HG02938 (cell line): ENCODE measurements at regions not wholly inside any gene's neighbourhood (a gene's known extent, or its start where the extent isn't known, plus 50 kb on each side); places are given as distances from the start of the nearest gene placed in this dataset.
"Not testable (repeated sequence)": the region's sequence is repeated elsewhere in the genome, so short reads cannot be mapped to it uniquely, and the experiment has no call there.

ENCODE experiments used
- ATAC-seq: cut with Tn5 transposase; IDR thresholded peaks from one replicate; pipeline ENCODE4 v1.9.1; 2021; ENCODE audit warnings: mild to moderate bottlenecking, moderate library complexity; ENCODE audit not compliant: unreplicated experiment

DNA sequence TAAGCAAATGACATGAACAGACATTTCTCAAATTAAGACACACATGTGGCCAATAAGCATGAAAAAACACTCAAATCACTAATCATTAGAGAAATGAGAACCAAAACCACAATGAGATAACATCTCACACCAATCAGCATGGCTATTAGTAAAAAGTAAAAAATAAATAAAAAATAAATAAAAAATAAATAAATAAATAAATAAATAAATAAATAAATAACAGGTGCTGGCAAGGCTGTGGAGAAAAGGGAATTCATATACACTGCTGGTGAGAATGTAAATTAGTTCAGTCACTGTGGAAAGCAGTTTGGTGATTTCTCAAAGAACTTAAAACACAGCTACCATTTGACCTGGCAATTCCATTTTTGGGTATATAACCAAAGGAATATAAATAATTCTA lies 167.1 kb upstream of the CNKSR2 start:
- no peak for ATAC-seq

DNA sequence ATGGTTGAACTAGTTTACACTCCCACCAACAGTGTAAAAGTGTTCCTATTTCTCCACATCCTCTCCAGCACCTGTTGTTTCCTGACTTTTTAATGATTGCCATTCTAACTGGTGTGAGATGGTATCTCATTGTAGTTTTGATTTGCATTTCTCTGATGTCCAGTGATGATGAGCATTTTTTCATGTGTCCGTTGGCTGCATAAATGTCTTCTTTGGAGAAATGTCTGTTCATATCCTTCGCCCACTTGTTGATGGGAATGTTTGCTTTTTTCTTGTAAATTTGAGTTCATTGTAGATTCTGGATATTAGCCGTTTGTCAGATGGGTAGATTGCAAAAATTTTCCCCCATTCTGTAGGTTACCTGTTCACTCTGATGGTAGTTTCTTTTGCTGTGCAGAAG lies 155.0 kb upstream of the CNKSR2 start:
- ATAC-seq, result not testable (repeated sequence)

DNA sequence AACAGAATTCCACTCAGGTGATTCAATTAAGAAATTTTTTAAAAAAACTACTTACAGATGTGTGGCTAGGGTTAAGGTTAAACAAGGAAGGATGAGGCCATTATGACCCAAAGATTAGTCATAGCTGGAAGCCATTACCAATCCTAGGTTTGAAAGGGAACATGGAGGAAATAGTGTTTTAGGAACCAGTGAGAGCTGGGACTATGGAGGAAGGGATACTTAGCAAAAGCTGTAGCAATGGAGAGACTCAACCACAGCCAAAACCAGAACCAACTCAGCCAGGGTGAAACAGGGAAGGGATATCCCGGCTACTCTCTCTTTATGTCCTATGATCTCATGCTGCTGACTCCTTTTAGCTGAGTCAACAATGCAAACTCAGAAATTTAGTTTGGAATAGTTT lies 148.6 kb upstream of the CNKSR2 start:
- ATAC-seq, result no peak

DNA sequence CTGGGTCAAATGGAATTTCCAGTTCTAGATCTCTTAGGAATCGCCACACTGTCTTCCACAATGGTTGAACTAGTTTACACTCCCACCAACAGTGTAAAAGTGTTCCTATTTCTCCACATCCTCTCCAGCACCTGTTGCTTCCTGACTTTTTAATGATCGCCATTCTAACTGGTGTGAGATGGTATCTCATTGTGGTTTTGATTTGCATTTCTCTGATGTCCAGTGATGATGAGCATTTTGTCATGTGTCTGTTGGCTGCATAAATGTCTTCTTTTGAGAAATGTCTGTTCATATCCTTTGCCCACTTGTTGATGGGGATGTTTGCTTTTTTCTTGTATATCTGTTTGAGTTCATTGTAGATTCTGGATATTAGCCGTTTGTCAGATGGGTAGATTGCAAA lies 145.2 kb upstream of the CNKSR2 start:
- ATAC-seq, result not testable (repeated sequence)

DNA sequence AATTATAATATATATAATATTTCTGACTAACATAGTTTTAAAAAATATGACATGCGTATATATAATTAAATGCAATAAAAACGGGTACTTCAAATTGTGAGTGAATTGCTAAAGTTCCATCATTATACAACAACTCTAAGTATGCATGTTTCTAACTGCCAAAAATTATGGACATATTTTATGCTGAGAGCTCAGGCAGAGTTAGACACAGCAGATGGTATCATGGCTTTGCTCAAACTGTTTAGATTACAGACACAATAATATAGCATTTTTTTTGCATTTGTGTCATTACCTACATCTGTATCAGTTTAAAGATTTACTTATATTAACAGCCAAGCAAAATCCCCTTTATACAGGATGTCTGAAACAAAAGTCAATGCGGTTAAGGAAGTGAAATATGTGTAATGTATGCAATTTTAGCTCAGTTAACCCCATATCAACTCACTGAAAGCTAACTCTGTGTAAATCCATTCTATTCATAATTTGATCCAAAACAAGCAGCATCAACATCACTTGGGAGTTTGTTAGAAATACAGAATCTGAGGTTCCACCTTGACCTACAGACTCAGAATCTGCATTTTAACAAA lies 119.1 kb upstream of the CNKSR2 start:
- peak; percentile 97 for ATAC-seq

DNA sequence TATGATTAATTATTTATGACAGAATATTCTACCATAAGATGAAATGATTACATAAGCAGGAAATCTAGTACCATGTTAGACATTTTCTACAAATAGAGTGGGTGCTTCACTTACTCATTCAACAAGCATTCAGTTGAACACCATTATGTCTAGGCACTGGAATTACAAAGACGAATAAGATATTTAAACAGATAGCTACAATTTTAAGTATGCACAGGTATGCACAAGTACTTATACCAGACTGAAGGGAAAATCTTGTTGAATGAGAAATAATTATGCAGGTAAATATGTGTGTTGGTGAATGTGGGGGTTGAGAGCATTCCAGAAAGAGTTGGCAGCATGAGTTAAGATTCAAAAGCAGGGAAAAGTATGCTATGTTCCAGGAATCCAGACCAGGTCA lies 107.3 kb upstream of the CNKSR2 start:
- ATAC-seq, result no peak

DNA sequence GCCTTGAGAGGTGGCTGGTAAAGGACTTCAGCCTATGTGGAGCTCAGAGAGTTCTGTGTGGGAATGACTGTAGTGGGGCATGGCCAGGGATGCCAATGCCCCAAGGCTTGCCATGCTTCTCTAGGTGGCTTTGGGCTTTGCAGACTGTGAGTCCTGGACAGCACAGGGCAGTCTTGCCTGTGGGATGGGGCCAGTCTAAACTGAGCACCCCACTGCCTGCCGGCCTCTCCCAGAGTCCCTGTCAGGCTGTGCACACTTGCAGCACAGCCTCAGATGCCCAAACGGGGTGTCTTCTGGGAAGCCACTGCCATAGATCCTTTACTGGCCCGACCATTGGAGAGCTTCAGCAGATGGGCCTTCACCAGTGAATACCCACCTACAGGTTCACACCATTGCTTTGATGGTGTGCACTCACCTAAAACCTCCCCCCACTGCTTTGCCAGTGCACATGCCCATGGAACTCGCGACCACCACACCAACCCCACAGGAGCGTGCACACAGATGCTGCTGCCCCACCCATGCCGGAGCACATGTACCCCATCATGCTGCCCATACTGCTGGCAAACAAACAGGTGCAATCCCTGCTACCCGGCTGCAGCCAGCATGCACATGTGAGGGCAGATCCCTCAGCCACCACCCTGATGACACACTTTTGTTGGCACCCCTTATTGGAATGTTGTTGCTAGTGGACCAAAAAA lies 97.3 kb upstream of the CNKSR2 start:
- ATAC-seq, result no peak

DNA sequence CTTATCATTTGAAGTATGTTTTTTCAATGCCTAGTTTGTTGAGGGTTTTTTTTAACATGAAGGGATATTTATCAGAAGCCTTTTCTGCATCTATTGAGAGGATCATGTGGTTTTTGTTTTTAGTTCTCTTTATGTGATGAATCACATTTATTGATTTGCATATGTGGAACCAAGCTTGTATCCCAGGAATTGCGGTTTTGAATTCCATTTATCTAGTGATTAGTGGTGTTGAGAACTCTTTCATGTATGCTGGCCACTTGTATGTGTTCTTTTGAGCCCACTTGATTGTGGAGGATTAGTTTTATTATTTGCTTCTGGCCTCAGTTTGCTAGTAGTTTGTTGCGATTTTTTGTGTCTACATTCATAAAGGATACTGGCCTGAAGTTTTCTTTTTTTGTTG lies 85.0 kb upstream of the CNKSR2 start:
- no peak for ATAC-seq

DNA sequence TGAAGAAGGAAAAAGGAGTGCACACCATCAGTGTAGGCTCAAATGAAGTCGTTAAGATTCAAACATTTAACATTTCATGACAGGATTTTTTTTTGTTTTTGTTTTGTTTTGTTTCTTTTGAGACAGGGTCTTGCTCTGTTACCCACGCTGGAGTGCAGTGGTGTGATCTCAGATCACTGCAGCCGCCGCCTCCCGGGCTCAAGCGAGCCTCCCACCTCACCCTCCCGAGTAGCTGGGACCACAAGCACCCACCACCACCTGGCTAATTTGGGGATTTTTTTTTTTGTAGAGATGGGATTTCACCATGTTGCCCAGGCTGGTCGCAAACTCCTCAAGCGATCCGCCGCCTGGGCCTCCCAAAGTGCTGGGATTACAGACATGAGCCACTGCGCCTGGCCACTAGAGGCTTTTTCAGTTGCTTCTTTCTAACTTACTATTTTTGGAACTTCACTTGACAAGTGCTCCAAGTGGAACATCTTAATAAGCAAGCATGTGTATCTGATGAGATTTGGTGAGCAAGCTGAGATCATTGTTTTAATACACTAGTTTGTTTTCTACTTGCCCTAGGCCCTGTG lies 78.9 kb upstream of the CNKSR2 start:
- ATAC-seq, result no peak

DNA sequence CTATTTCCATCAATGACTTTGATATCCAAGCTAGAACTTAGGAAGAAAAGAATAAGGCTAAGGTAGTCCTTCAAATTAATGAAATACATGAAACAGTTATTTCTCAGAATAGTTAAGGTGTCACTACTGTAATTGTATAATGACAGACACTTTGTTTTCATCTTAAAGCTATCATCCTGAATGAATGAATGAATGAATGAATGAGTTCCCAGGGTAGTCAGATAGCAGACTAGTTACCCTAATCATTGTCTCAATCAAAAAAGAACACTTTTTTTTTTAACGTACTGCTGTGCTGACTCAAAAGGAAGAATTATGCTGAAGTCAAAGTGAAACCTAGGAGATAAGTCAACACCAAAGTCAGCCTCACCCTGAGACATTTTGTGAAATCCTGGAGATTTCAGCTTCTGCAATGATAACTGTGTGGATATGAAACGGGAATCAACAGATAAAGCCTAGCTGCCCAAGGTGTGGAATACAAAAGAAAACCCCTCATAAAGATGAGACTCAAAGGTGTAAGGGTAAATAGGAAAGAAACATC lies 68.3 kb upstream of the CNKSR2 start:
- no peak for ATAC-seq

DNA sequence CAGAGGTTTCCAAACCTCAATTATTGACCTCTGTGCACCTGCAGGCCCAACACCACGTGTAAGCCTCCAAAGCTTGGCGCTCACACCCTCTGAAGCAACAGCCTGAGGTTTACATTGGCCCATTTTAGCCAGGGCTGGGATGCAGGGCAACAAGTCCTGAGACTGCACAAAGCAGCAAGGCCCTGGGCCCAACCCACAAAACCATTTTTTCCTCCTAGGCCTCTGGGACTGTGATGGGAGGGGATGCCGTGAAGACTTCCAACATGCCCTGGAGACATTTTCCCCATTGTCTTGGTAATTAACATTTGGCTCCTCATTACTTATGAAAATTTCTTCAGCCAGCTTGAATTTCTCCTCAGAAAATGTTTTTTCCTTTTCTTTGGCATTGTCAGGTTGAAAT lies 54.9 kb upstream of the CNKSR2 start:
- ATAC-seq, result no peak
